HepG2 (cell line): ENCODE measurements at regions not wholly inside any gene's neighbourhood (a gene's known extent, or its start where the extent isn't known, plus 50 kb on each side); places are given as distances from the start of the nearest gene placed in this dataset.

Experiments
- ATF4 ChIP-seq, 2 experiments: fragments of 450-650 bp in 1 of 2; sonication (generic) in 1 of 2; formaldehyde crosslinking; IDR thresholded peaks; 2 replicates each; pipeline versions ENCODE4 v1.5.0 to v1.8.0; 2020 to 2022; ENCODE audit warnings: mild to moderate bottlenecking in 1 of 2, missing genetic modification reagents in 1 of 2
- MAF1 ChIP-seq: sonication (generic); formaldehyde crosslinking; IDR thresholded peaks from 2 replicates; pipeline ENCODE4 v1.5.0; 2020; ENCODE audit warnings: missing genetic modification reagents, borderline replicate concordance
- MYNN ChIP-seq: sonication (generic); formaldehyde crosslinking; IDR thresholded peaks from 2 replicates; pipeline ENCODE4 v1.4.0; 2020; ENCODE audit warnings: mild to moderate bottlenecking, low read depth, missing genetic modification reagents
- PHF5A ChIP-seq: IDR thresholded peaks from one replicate; pipeline ENCODE4 v1.6.1; 2018; ENCODE audit warnings: low read depth, missing genetic modification reagents; ENCODE audit not compliant: unreplicated experiment
- POLR2AphosphoS5 ChIP-seq: IDR thresholded peaks from 2 replicates; pipeline ENCODE4 v1.6.1; 2012; ENCODE audit warnings: low read depth, low read length
- RAD21 ChIP-seq: fragments of 450-650 bp; formaldehyde crosslinking; IDR thresholded peaks from 2 replicates; pipeline ENCODE4 v1.5.0; 2020; ENCODE audit warnings: mild to moderate bottlenecking
- SCMH1 ChIP-seq: sonication (generic); formaldehyde crosslinking; IDR thresholded peaks from 2 replicates; pipeline ENCODE4 v1.9.0; 2021; ENCODE audit warnings: missing genetic modification reagents, mild to moderate bottlenecking, borderline replicate concordance
- SP2 ChIP-seq: sonication (generic); formaldehyde crosslinking; IDR thresholded peaks from 2 replicates; pipeline ENCODE4 v1.5.1; 2020; ENCODE audit warnings: mild to moderate bottlenecking, missing genetic modification reagents
- ZBTB1 ChIP-seq: sonication (generic); formaldehyde crosslinking; IDR thresholded peaks from 2 replicates; pipeline ENCODE4 v1.4.0; 2020; ENCODE audit warnings: missing genetic modification reagents, borderline replicate concordance
- ZKSCAN8 ChIP-seq: IDR thresholded peaks from 2 replicates; pipeline ENCODE4 v1.6.1; 2016; ENCODE audit warnings: borderline replicate concordance, missing genetic modification reagents, missing compliant biosample characterization
- ZNF776 ChIP-seq: sonication (generic); formaldehyde crosslinking; IDR thresholded peaks from 2 replicates; pipeline ENCODE4 v1.4.0; 2020; ENCODE audit warnings: mild to moderate bottlenecking, missing genetic modification reagents
- TF ChIP-seq, protein P1 (sequence below): sonication (generic); formaldehyde crosslinking; IDR thresholded peaks from 2 replicates; pipeline ENCODE4 v1.5.0; 2020; ENCODE audit warnings: mild to moderate bottlenecking, missing genetic modification reagents, moderate library complexity

- no peak for TF ChIP-seq ZNF776 (CRISPR knock-in tag)
- no peak for TF ChIP-seq ZBTB1 (CRISPR knock-in tag)
- TF ChIP-seq, protein P1, sequence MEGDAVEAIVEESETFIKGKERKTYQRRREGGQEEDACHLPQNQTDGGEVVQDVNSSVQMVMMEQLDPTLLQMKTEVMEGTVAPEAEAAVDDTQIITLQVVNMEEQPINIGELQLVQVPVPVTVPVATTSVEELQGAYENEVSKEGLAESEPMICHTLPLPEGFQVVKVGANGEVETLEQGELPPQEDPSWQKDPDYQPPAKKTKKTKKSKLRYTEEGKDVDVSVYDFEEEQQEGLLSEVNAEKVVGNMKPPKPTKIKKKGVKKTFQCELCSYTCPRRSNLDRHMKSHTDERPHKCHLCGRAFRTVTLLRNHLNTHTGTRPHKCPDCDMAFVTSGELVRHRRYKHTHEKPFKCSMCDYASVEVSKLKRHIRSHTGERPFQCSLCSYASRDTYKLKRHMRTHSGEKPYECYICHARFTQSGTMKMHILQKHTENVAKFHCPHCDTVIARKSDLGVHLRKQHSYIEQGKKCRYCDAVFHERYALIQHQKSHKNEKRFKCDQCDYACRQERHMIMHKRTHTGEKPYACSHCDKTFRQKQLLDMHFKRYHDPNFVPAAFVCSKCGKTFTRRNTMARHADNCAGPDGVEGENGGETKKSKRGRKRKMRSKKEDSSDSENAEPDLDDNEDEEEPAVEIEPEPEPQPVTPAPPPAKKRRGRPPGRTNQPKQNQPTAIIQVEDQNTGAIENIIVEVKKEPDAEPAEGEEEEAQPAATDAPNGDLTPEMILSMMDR (CRISPR knock-in tag): no peak
- TF ChIP-seq SCMH1 (CRISPR knock-in tag): no peak
- no peak for TF ChIP-seq ATF4 (CRISPR knock-in tag; IDR thresholded peaks at IDR 0.05)
- no peak for TF ChIP-seq RAD21 (CRISPR knock-in tag)
- TF ChIP-seq SP2 (CRISPR knock-in tag): no peak
- no peak for TF ChIP-seq POLR2AphosphoS5
- TF ChIP-seq PHF5A (CRISPR knock-in tag): no peak
- no peak for TF ChIP-seq MAF1 (CRISPR knock-in tag)
- TF ChIP-seq ZKSCAN8 (CRISPR knock-in tag): no peak
- no peak for TF ChIP-seq MYNN
Observed at GRCh38 chr10:54880996-54881395, 80.0 kb upstream of the PCDH15 start.
